Activated T-helper 17 cell treated with anti-CD3 and anti-CD28 coated beads, Interleukin-2, amount 50 U/mL, for 72 hours (primary cell): ENCODE measurements at regions not wholly inside any gene's neighbourhood (a gene's known extent, or its start where the extent isn't known, plus 50 kb on each side); places are given as distances from the start of the nearest gene placed in this dataset.
"Not testable (repeated sequence)": the region's sequence is repeated elsewhere in the genome, so short reads cannot be mapped to it uniquely, and the experiment has no call there.

Experiments
- ATAC-seq: fragments of 150-1000 bp; cut with Tn5 transposase; replicated peaks from 2 replicates; pipeline ENCODE4 v1.10.0; 2021; ENCODE audit warnings: mild to moderate bottlenecking, moderate library complexity
- H3K27ac Mint-ChIP-seq: one replicate; pipeline ENCODE4 v1.8.0; 2022; ENCODE audit warnings: mixed read lengths
- H3K27me3 Mint-ChIP-seq: one replicate; pipeline ENCODE4 v1.8.0; 2022; ENCODE audit warnings: mixed read lengths
- H3K36me3 Mint-ChIP-seq: one replicate; pipeline ENCODE4 v1.8.0; 2022; ENCODE audit warnings: low read depth, mild to moderate bottlenecking, mixed read lengths
- H3K4me1 Mint-ChIP-seq: one replicate; pipeline ENCODE4 v1.8.0; 2022; ENCODE audit warnings: mixed read lengths
- H3K4me3 Mint-ChIP-seq: one replicate; pipeline ENCODE4 v1.8.0; 2022; ENCODE audit warnings: mild to moderate bottlenecking, mixed read lengths
- H3K9me3 Mint-ChIP-seq: one replicate; pipeline ENCODE4 v1.8.0; 2022; ENCODE audit warnings: mixed read lengths

DNA sequence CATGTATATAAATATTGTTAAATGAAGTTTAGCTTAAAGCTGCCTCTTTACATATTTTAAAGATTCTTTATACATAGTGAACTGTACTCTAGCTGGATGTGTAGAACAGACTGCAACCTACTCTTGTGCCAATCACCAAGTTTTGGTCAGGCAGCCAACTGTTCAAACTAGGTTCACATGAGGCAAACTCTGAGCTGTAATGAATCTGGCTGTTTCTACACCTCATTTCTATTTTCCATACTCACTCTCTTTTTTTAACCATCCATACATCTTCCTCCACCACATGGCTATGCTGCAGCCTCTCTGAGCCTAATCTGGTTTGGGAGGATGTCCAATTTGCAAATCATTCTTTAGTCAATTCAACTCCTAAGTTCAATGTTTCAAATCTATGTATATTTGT is 974.8 kb downstream of the CNTNAP5 start:
- no peak overlapping the region for H3K4me3 Mint-ChIP-seq
- no peaks in the 10 kb centered on the region for H3K27me3 Mint-ChIP-seq
- H3K36me3 Mint-ChIP-seq = no peaks in the 10 kb centered on the region
- H3K4me1 Mint-ChIP-seq = no peaks in the 10 kb centered on the region
- no peak overlapping the region for H3K27ac Mint-ChIP-seq
- ATAC-seq = no peak
- H3K9me3 Mint-ChIP-seq = peaks cover 6% of the 10 kb centered on the region

DNA sequence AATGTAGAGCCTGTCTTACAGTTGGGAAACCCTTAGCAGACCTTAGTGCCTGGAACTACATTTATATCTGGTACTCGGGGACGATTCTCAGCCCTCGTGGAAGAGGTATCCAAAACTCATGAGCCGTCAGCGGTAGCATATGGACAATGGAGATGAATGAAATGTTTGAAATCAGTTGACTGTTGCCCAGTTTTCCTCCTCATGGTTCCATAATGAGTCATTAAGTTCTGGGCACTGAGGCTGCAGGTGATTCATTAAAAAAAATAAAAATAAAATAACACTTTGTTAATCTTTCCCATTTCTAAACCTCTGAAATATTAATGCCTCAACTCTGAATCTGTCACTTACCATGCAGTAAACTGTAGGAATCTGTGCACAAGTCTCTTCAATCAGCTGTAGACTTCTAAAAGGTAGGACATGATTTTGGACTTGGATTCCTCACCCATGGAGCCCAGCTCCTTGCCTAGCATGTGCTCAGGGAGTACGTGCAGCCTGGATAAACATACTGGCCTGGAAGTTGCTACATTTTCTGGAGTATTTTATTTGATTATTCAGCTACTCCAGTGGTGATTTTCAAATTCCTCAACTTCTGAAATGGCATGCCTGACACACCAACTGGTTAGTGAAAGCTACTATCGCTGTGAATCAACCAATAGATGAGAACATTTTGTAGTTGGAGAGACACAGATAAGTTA is 979.2 kb downstream of the CNTNAP5 start:
- H3K36me3 Mint-ChIP-seq = no peaks in the 10 kb centered on the region
- H3K9me3 Mint-ChIP-seq = peaks cover 10% of the 10 kb centered on the region
- H3K4me3 Mint-ChIP-seq = no peak overlapping the region
- H3K4me1 Mint-ChIP-seq = no peaks in the 10 kb centered on the region
- no peak overlapping the region for H3K27ac Mint-ChIP-seq
- H3K27me3 Mint-ChIP-seq = no peaks in the 10 kb centered on the region
- no peak for ATAC-seq

DNA sequence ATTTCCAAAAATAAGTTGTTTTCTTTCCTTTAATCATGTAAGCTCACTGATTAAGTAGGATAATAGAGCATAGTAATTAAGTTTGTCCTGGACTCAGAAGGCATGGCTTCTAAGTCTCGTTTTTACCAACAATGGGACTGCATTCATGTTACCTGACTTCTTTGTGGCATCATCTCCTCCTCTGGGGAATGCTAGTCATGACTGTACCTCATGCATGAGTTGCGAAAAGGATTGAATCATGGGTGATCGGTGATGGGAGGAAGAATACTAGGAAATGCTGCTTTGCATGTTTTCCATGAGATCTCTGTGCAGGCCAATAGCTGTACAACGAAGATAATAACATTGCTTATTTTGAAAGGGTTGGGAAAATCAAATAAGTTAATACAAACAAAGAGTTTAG is 981.6 kb downstream of the CNTNAP5 start:
- ATAC-seq = no peak
- Mint-ChIP-seq H3K27me3 (no peaks in the 10 kb centered on the region), H3K4me1 (no peaks in the 10 kb centered on the region), H3K27ac (no peak overlapping the region), H3K9me3 (peaks cover 26% of the 10 kb centered on the region), H3K36me3 (no peaks in the 10 kb centered on the region), H3K4me3 (no peak overlapping the region)

GRCh38 chr2:125028721-125029120 is 1003.6 kb downstream of the CNTNAP5 start:
- not testable (repeated sequence) for ATAC-seq, H3K27ac Mint-ChIP-seq, H3K36me3 Mint-ChIP-seq, H3K4me1 Mint-ChIP-seq, H3K4me3 Mint-ChIP-seq, H3K27me3 Mint-ChIP-seq
- H3K9me3 Mint-ChIP-seq = peaks cover 25% of the 10 kb centered on the region

- Mint-ChIP-seq H3K9me3 (peaks cover 23% of the 10 kb centered on the region), H3K4me3 (no peak overlapping the region), H3K4me1 (no peaks in the 10 kb centered on the region), H3K27ac (no peak overlapping the region), H3K36me3 (no peaks in the 10 kb centered on the region), H3K27me3 (no peaks in the 10 kb centered on the region)
- no peak for ATAC-seq
Measured at GRCh38 chr2:125033871-125034270, 1008.8 kb downstream of the CNTNAP5 start.

- ATAC-seq = no peak
- Mint-ChIP-seq H3K27me3 (no peaks in the 10 kb centered on the region), H3K4me3 (no peak overlapping the region), H3K4me1 (no peaks in the 10 kb centered on the region), H3K36me3 (no peaks in the 10 kb centered on the region), H3K27ac (no peak overlapping the region), H3K9me3 (peaks cover 25% of the 10 kb centered on the region)
Measured at GRCh38 chr2:125037135-125037653, 1012.1 kb downstream of the CNTNAP5 start.

DNA sequence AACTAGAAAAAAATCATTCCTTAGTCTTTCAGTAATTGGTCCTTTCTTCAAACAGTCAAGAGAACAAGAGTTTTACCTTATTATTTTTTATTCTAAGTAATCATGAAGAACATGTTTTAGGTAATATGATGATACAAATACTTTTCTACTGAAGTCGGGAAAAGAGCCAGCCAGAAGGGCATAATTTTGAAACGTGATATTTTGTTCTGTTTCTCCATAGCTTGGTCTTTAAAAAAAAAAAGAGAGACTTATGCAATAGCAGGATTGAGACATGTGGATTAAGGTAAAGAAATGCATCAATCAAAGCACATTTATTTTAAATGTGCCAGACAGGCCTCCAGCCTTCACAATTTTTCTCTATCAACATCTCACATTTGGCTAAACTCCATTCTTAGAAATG is 1016.8 kb downstream of the CNTNAP5 start:
- Mint-ChIP-seq H3K27me3 (no peaks in the 10 kb centered on the region), H3K36me3 (no peaks in the 10 kb centered on the region), H3K9me3 (peaks cover 17% of the 10 kb centered on the region), H3K27ac (no peak overlapping the region), H3K4me1 (no peaks in the 10 kb centered on the region), H3K4me3 (no peak overlapping the region)
- ATAC-seq = no peak

GRCh38 chr2:125042727-125043126 is 1017.6 kb downstream of the CNTNAP5 start:
- Mint-ChIP-seq H3K27ac (no peak overlapping the region), H3K36me3 (no peaks in the 10 kb centered on the region), H3K4me3 (no peak overlapping the region), H3K9me3 (peaks cover 17% of the 10 kb centered on the region), H3K4me1 (no peaks in the 10 kb centered on the region), H3K27me3 (no peaks in the 10 kb centered on the region)
- ATAC-seq = no peak

DNA sequence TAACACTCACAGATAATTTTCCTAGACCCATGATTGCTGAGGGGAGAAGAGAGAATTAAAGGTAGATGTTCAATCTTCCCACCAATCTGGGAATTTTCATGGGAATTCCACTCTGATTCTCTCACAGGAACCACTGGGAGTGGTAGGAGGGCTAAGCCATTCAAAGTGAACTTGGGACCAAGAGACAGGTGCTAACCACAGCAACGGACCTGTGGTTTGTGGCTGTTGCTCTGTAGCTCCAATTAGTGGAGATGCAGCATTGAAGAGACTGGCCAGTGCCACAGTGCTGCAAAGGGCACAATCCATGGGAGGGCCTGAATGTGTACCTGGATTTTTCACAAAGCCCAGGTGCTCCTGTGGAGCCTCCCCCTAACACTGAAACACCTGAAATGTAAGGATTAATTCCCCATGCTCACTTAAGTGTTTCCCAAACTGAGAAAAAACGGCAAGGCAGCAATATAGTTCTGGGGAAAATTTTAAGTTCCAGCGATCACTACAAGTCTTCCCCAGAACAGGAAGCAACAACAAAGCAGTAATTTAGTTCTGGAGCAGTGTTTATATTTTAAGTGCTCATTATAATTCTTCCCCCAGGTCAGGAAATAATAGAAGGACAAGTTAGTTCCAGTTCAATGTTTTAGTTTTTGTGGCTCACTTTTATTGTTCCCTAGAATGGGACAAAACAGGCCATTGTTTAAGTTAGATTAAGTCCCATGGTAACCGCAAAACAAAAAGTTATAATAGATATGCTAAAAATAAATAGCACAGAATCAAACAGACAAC is 1045.8 kb downstream of the CNTNAP5 start:
- peaks cover 4% of the 10 kb centered on the region for H3K9me3 Mint-ChIP-seq
- H3K27ac Mint-ChIP-seq = no peak overlapping the region
- H3K4me3 Mint-ChIP-seq = no peak overlapping the region
- H3K27me3 Mint-ChIP-seq = no peaks in the 10 kb centered on the region
- no peaks in the 10 kb centered on the region for H3K36me3 Mint-ChIP-seq
- H3K4me1 Mint-ChIP-seq = no peaks in the 10 kb centered on the region
- ATAC-seq = no peak

DNA sequence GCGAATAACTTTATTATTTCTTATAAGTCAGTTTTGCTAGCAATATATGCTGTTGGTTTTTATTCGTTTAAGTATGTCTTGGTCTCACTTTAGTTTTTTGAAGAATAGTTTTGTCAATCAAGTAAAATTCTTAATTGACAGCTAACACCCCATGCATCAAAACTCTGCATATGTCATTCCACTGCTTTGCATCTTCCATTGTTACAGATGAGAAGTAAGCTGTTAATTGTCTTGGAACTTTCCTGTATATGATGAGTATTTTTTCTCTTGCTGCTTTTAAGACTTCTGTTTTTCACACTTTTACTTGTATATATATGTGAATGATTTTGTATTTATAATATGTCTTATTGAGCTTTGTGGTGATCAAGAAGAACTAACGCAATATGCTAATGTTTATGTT is 1048.4 kb downstream of the CNTNAP5 start:
- no peaks in the 10 kb centered on the region for H3K9me3 Mint-ChIP-seq
- H3K36me3 Mint-ChIP-seq = no peaks in the 10 kb centered on the region
- no peak overlapping the region for H3K4me3 Mint-ChIP-seq
- H3K4me1 Mint-ChIP-seq = no peaks in the 10 kb centered on the region
- no peak for ATAC-seq
- H3K27ac Mint-ChIP-seq = no peak overlapping the region
- no peaks in the 10 kb centered on the region for H3K27me3 Mint-ChIP-seq

DNA sequence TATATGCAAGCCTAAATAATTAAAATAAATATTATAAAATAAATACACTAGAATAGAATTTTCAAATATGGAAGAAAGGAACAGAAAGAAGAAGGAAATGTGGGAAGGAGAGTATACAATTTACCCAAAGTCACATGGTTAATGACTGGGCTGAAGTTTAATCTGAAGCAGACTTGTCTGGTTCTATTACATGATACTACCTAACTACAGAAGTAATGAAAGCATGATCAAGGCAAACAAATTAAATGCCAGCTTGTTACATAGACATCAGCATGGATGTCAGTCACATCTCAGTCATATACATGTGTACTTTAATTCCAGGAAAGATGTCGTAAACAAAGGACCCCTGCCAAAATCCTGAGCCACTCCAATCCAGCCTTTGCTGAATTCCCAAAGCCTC is 1060.8 kb downstream of the CNTNAP5 start:
- Mint-ChIP-seq H3K9me3 (peaks cover 5% of the 10 kb centered on the region), H3K36me3 (no peaks in the 10 kb centered on the region), H3K4me3 (no peak overlapping the region)

GRCh38 chr2:125086313-125087184 is 1061.5 kb downstream of the CNTNAP5 start:
- Mint-ChIP-seq H3K9me3 (peaks cover 8% of the 10 kb centered on the region), H3K27ac (no peak overlapping the region), H3K4me3 (no peak overlapping the region), H3K27me3 (no peaks in the 10 kb centered on the region), H3K36me3 (no peaks in the 10 kb centered on the region), H3K4me1 (no peaks in the 10 kb centered on the region)
- ATAC-seq = no peak

More for the DNA sequence above, 1060.8 kb downstream of the CNTNAP5 start:
- Mint-ChIP-seq H3K27ac (no peak overlapping the region), H3K4me1 (no peaks in the 10 kb centered on the region), H3K27me3 (no peaks in the 10 kb centered on the region)
- ATAC-seq = no peak

- H3K36me3 Mint-ChIP-seq = no peaks in the 10 kb centered on the region
- no peak overlapping the region for H3K27ac Mint-ChIP-seq
- no peak for ATAC-seq
- H3K9me3 Mint-ChIP-seq = peaks cover 12% of the 10 kb centered on the region
- no peaks in the 10 kb centered on the region for H3K27me3 Mint-ChIP-seq
- H3K4me3 Mint-ChIP-seq = no peak overlapping the region
- H3K4me1 Mint-ChIP-seq = no peaks in the 10 kb centered on the region
Measured at GRCh38 chr2:125092276-125093009, 1067.4 kb downstream of the CNTNAP5 start.

- Mint-ChIP-seq H3K27ac (no peak overlapping the region), H3K9me3 (peaks cover 7% of the 10 kb centered on the region), H3K4me1 (no peaks in the 10 kb centered on the region), H3K27me3 (no peaks in the 10 kb centered on the region), H3K4me3 (no peak overlapping the region), H3K36me3 (no peaks in the 10 kb centered on the region)
- no peak for ATAC-seq
Measured at GRCh38 chr2:125095826-125096225, 1070.7 kb downstream of the CNTNAP5 start.
